ENCODE measurements at regions not wholly inside any gene's neighbourhood (a gene's known extent, or its start where the extent isn't known, plus 50 kb on each side); places are given as distances from the start of the nearest gene placed in this dataset.

GRCh38 chr12:25757037-25757665 is 201.3 kb upstream of the RASSF8 start:
- no peak for DNase-seq

- DNase-seq, result no peak
Measured at GRCh38 chr12:25759752-25760151, 198.7 kb upstream of the RASSF8 start.

- no peak for DNase-seq
Measured at GRCh38 chr12:25761356-25761755, 197.1 kb upstream of the RASSF8 start.

GRCh38 chr12:25764409-25764808 is 194.1 kb upstream of the RASSF8 start:
- DNase-seq, result no peak

GRCh38 chr12:25764892-25765291 is 193.6 kb upstream of the RASSF8 start:
- DNase-seq, result no peak

GRCh38 chr12:25767606-25768005 is 190.9 kb upstream of the RASSF8 start:
- no peak for DNase-seq

- no peak for DNase-seq
Measured at GRCh38 chr12:25768151-25768550, 190.3 kb upstream of the RASSF8 start.

GRCh38 chr12:25769082-25769945 is 189.2 kb upstream of the RASSF8 start:
- DNase-seq, result no peak

GRCh38 chr12:25771041-25771440 is 187.4 kb upstream of the RASSF8 start:
- no peak for DNase-seq

- DNase-seq, result no peak
Measured at GRCh38 chr12:25771476-25771875, 187.0 kb upstream of the RASSF8 start.

GRCh38 chr12:25775968-25776367 is 182.5 kb upstream of the RASSF8 start:
- DNase-seq, result no peak

GRCh38 chr12:25780771-25781170 is 177.7 kb upstream of the RASSF8 start:
- DNase-seq, result no peak

GRCh38 chr12:25781232-25781631 is 177.2 kb upstream of the RASSF8 start:
- no peak for DNase-seq

GRCh38 chr12:25783566-25783965 is 174.9 kb upstream of the RASSF8 start:
- no peak for DNase-seq

GRCh38 chr12:25784669-25785068 is 173.8 kb upstream of the RASSF8 start:
- no peak for DNase-seq

GRCh38 chr12:25785134-25785533 is 173.3 kb upstream of the RASSF8 start:
- no peak for DNase-seq

GRCh38 chr12:25787701-25788100 is 170.8 kb upstream of the RASSF8 start:
- no peak for DNase-seq

GRCh38 chr12:25788707-25789442 is 169.6 kb upstream of the RASSF8 start:
- no peak for DNase-seq

GRCh38 chr12:25789541-25789944 is 168.9 kb upstream of the RASSF8 start:
- DNase-seq, result no peak

GRCh38 chr12:25792031-25792430 is 166.5 kb upstream of the RASSF8 start:
- DNase-seq, result no peak

- no peak for DNase-seq
Measured at GRCh38 chr12:25793196-25793595, 165.3 kb upstream of the RASSF8 start.

- no peak for DNase-seq
Measured at GRCh38 chr12:25794571-25794970, 163.9 kb upstream of the RASSF8 start.

- DNase-seq, result no peak
Measured at GRCh38 chr12:25796523-25797000, 161.9 kb upstream of the RASSF8 start.

GRCh38 chr12:25797386-25797785 is 161.1 kb upstream of the RASSF8 start:
- no peak for DNase-seq
